CD4-positive, alpha-beta T cell treated with Interleukin-10 for 1 hour (primary cell): ENCODE measurements at regions not wholly inside any gene's neighbourhood (a gene's known extent, or its start where the extent isn't known, plus 50 kb on each side); places are given as distances from the start of the nearest gene placed in this dataset.

Source experiments
- DNase-seq: peaks from one replicate; pipeline ENCODE4 v3.0.0-alpha.2; 2020

- no peak for DNase-seq
These were observed 323.3 kb upstream of the TLE3 start for GRCh38 chr15:70420948-70421482.

GRCh38 chr15:70420086-70420947, 322.6 kb upstream of the TLE3 start:
- no peak for DNase-seq

GRCh38 chr15:70418943-70419342, 321.2 kb upstream of the TLE3 start:
- no peak for DNase-seq

GRCh38 chr15:70417535-70417934, 319.8 kb upstream of the TLE3 start:
- DNase-seq: no peak

- no peak for DNase-seq
These were observed 319.1 kb upstream of the TLE3 start for GRCh38 chr15:70416829-70417228.

- DNase-seq: no peak
These were observed 317.7 kb upstream of the TLE3 start for GRCh38 chr15:70415398-70415797.

- no peak for DNase-seq
These were observed 316.9 kb upstream of the TLE3 start for GRCh38 chr15:70414626-70415025.

GRCh38 chr15:70412794-70413193, 315.1 kb upstream of the TLE3 start:
- DNase-seq: no peak

- DNase-seq: no peak
These were observed 313.6 kb upstream of the TLE3 start for GRCh38 chr15:70411143-70411863.

GRCh38 chr15:70410371-70410985, 312.8 kb upstream of the TLE3 start:
- no peak for DNase-seq

- DNase-seq: no peak
These were observed 311.7 kb upstream of the TLE3 start for GRCh38 chr15:70409388-70409787.

GRCh38 chr15:70407955-70408354, 310.2 kb upstream of the TLE3 start:
- no peak for DNase-seq

GRCh38 chr15:70407336-70407670, 309.6 kb upstream of the TLE3 start:
- no peak for DNase-seq

- DNase-seq: no peak
These were observed 309.1 kb upstream of the TLE3 start for GRCh38 chr15:70406617-70407335.

GRCh38 chr15:70401709-70402108, 304.0 kb upstream of the TLE3 start:
- no peak for DNase-seq

- no peak for DNase-seq
These were observed 303.2 kb upstream of the TLE3 start for GRCh38 chr15:70400766-70401541.

- no peak for DNase-seq
These were observed 301.5 kb upstream of the TLE3 start for GRCh38 chr15:70399204-70399603.

- DNase-seq: no peak
These were observed 301.0 kb upstream of the TLE3 start for GRCh38 chr15:70398694-70399093.

- no peak for DNase-seq
These were observed 299.1 kb upstream of the TLE3 start for GRCh38 chr15:70396807-70397206.

GRCh38 chr15:70395164-70395563, 297.4 kb upstream of the TLE3 start:
- no peak for DNase-seq

GRCh38 chr15:70390723-70391122, 293.0 kb upstream of the TLE3 start:
- DNase-seq: no peak

- no peak for DNase-seq
These were observed 290.3 kb upstream of the TLE3 start for GRCh38 chr15:70387993-70388392.
